Dendritic cell treated with granulocyte-macrophage colony-stimulating factor and Interleukin-4, amounts not matched to agents 40 ng/mL and 50 ng/mL, for 4 days (primary cell): ENCODE measurements at regions not wholly inside any gene's neighbourhood (a gene's known extent, or its start where the extent isn't known, plus 50 kb on each side); places are given as distances from the start of the nearest gene placed in this dataset.

Experiments
- H3K27ac Mint-ChIP-seq: one replicate; pipeline ENCODE4 v1.8.0; 2022; ENCODE audit warnings: mild to moderate bottlenecking, mixed read lengths
- H3K27me3 Mint-ChIP-seq: one replicate; pipeline ENCODE4 v1.8.0; 2022; ENCODE audit warnings: mild to moderate bottlenecking, mixed read lengths
- H3K36me3 Mint-ChIP-seq: one replicate; pipeline ENCODE4 v1.8.0; 2022; ENCODE audit warnings: low read depth, mixed read lengths
- H3K4me1 Mint-ChIP-seq: one replicate; pipeline ENCODE4 v1.8.0; 2022; ENCODE audit warnings: low read depth, mixed read lengths
- H3K4me3 Mint-ChIP-seq: one replicate; pipeline ENCODE4 v1.8.0; 2022; ENCODE audit warnings: mild to moderate bottlenecking, moderate library complexity, mixed read lengths
- H3K9me3 Mint-ChIP-seq: one replicate; pipeline ENCODE4 v1.8.0; 2022; ENCODE audit warnings: mixed read lengths
- intact Hi-C: fragments of 100-400 bp; cut with micrococcal nuclease; formaldehyde crosslinking; loops from one replicate; pipeline ENCODE4 v1.15.0; 2022

GRCh38 chr7:29754874-29755490 lies 51.3 kb upstream of the WIPF3 start:
- intact Hi-C loops, result no loop called here
- Mint-ChIP-seq H3K4me1 (no peaks in the 10 kb centered on the region), H3K27me3 (no peaks in the 10 kb centered on the region), H3K9me3 (no peaks in the 10 kb centered on the region), H3K36me3 (no peaks in the 10 kb centered on the region), H3K4me3 (no peak overlapping the region), H3K27ac (no peak overlapping the region)
